ENCODE measurements at regions not wholly inside any gene's neighbourhood (a gene's known extent, or its start where the extent isn't known, plus 50 kb on each side); places are given as distances from the start of the nearest gene placed in this dataset.

- Histone ChIP-seq H3K36me3 (ENCODE audit: control insufficient read depth in 2 of 2, extremely low read depth in 1 of 2, insufficient read depth in 1 of 2, low read length in 1 of 2) (no peaks in the 10 kb centered on the region), H3K4me1 (ENCODE audit: control insufficient read depth in 1 of 2, extremely low read depth in 1 of 2, insufficient read depth in 2 of 2, low read length in 2 of 2) (no peaks in the 10 kb centered on the region), H3K27me3 (replicated peaks in 1 of 2; ENCODE audit: control insufficient read depth in 2 of 2, extremely low read depth in 1 of 2, insufficient read depth in 2 of 2, low read length in 1 of 2) (no peaks in the 10 kb centered on the region), H3K27ac (ENCODE audit: low read length) (no peak overlapping the region), H3K4me3 (ENCODE audit: control insufficient read depth in 1 of 2, extremely low read depth in 1 of 2, low read length in 1 of 2) (no peak overlapping the region), H3K9me3 (no peaks in the 10 kb centered on the region)
- Mint-ChIP-seq H3K36me3 (no peaks in the 10 kb centered on the region), H3K4me3 (no peak overlapping the region), H3K27me3 (no peaks in the 10 kb centered on the region), H3K9me3 (peaks cover 0 to 16% (median 14%) of the 10 kb centered on the region in 3 donors), H3K27ac (no peak overlapping the region), H3K4me1 (no peaks in the 10 kb centered on the region)
- no peak for DNase-seq
- ChIA-PET CTCF (interaction anchor here in 1 of 2 donors (0.6 kb wide), 1 partner anchor 363 kb away, joined by 3 read pairs; no protein-coding TSS in a partner anchor), POLR2A (no interaction called here)
- no CpG with 5 or more reads among the region's 1 CpG for whole genome bisulfite sequencing (ENCODE audit: insufficient coverage)
- ATAC-seq (replicated peaks in 1 of 4) = no peak
Observed at GRCh38 chr12:115235880-115236279, 551.9 kb upstream of the TBX3 start.

- no peaks in the 10 kb centered on the region for H3K36me3 ChIP-seq (ENCODE audit: control insufficient read depth in 2 of 2, extremely low read depth in 1 of 2, insufficient read depth in 1 of 2, low read length in 1 of 2)
- no peaks in the 10 kb centered on the region for H3K4me1 ChIP-seq (ENCODE audit: control insufficient read depth in 1 of 2, extremely low read depth in 1 of 2, insufficient read depth in 2 of 2, low read length in 2 of 2)
- no peak overlapping the region for H3K4me3 Mint-ChIP-seq
- peaks cover 2 to 8% (median 5%) of the 10 kb centered on the region in 3 donors for H3K9me3 Mint-ChIP-seq
- no peaks in the 10 kb centered on the region for H3K36me3 Mint-ChIP-seq
- no peak for DNase-seq
- POLR2A ChIA-PET = no interaction called here
- 68% methylated on average over 5 of the region's 6 CpGs for WGBS (ENCODE audit: insufficient coverage)
- ATAC-seq (replicated peaks in 1 of 4) = no peak
- H3K27me3 ChIP-seq (replicated peaks in 1 of 2; ENCODE audit: control insufficient read depth in 2 of 2, extremely low read depth in 1 of 2, insufficient read depth in 2 of 2, low read length in 1 of 2) = no peaks in the 10 kb centered on the region
- no peaks in the 10 kb centered on the region for H3K9me3 ChIP-seq
- H3K27ac Mint-ChIP-seq = no peak overlapping the region
- H3K4me3 ChIP-seq (ENCODE audit: control insufficient read depth in 1 of 2, extremely low read depth in 1 of 2, low read length in 1 of 2) = no peak overlapping the region
- no peaks in the 10 kb centered on the region for H3K4me1 Mint-ChIP-seq
- CTCF ChIA-PET = interaction anchor here in 1 of 2 donors (0.6 kb wide), 1 partner anchor 622 kb away, joined by 3 read pairs; no protein-coding TSS in a partner anchor
- H3K27ac ChIP-seq (ENCODE audit: low read length) = no peak overlapping the region
- H3K27me3 Mint-ChIP-seq = no peaks in the 10 kb centered on the region
Observed at GRCh38 chr12:115233891-115234543, 550.0 kb upstream of the TBX3 start.

GRCh38 chr12:115232455-115233156, 548.6 kb upstream of the TBX3 start:
- Mint-ChIP-seq H3K9me3 (peaks cover 2 to 8% (median 4%) of the 10 kb centered on the region in 3 donors), H3K4me3 (no peak overlapping the region), H3K4me1 (no peaks in the 10 kb centered on the region), H3K27ac (no peak overlapping the region), H3K36me3 (no peaks in the 10 kb centered on the region), H3K27me3 (no peaks in the 10 kb centered on the region)
- Histone ChIP-seq H3K4me1 (ENCODE audit: control insufficient read depth in 1 of 2, extremely low read depth in 1 of 2, insufficient read depth in 2 of 2, low read length in 2 of 2) (no peaks in the 10 kb centered on the region), H3K4me3 (ENCODE audit: control insufficient read depth in 1 of 2, extremely low read depth in 1 of 2, low read length in 1 of 2) (no peak overlapping the region), H3K27ac (ENCODE audit: low read length) (no peak overlapping the region), H3K27me3 (replicated peaks in 1 of 2; ENCODE audit: control insufficient read depth in 2 of 2, extremely low read depth in 1 of 2, insufficient read depth in 2 of 2, low read length in 1 of 2) (no peaks in the 10 kb centered on the region), H3K9me3 (no peaks in the 10 kb centered on the region), H3K36me3 (ENCODE audit: control insufficient read depth in 2 of 2, extremely low read depth in 1 of 2, insufficient read depth in 1 of 2, low read length in 1 of 2) (no peaks in the 10 kb centered on the region)
- 86% methylated on average over 2 of the region's 7 CpGs for WGBS (ENCODE audit: insufficient coverage)
- ATAC-seq (replicated peaks in 1 of 4) = no peak
- ChIA-PET POLR2A (no interaction called here), CTCF (no interaction called here)
- no peak for DNase-seq

GRCh38 chr12:115230606-115231005, 546.6 kb upstream of the TBX3 start:
- Mint-ChIP-seq H3K4me3 (no peak overlapping the region), H3K36me3 (no peaks in the 10 kb centered on the region)
- no CpG with 5 or more reads among the region's 6 CpGs for WGBS (ENCODE audit: insufficient coverage)

GRCh38 chr12:115229517-115229916, 545.5 kb upstream of the TBX3 start:
- no peaks in the 10 kb centered on the region for H3K4me1 ChIP-seq (ENCODE audit: control insufficient read depth in 1 of 2, extremely low read depth in 1 of 2, insufficient read depth in 2 of 2, low read length in 2 of 2)
- POLR2A ChIA-PET = interaction anchor here in 1 of 2 donors (0.6 kb wide), 1 partner anchor 167 kb away, joined by 4 read pairs; no protein-coding TSS in a partner anchor
- no peaks in the 10 kb centered on the region for H3K4me1 Mint-ChIP-seq
- no peaks in the 10 kb centered on the region for H3K27me3 ChIP-seq (replicated peaks in 1 of 2; ENCODE audit: control insufficient read depth in 2 of 2, extremely low read depth in 1 of 2, insufficient read depth in 2 of 2, low read length in 1 of 2)
- CTCF ChIA-PET = no interaction called here
- H3K27ac Mint-ChIP-seq = no peak overlapping the region
- no peak overlapping the region for H3K4me3 ChIP-seq (ENCODE audit: control insufficient read depth in 1 of 2, extremely low read depth in 1 of 2, low read length in 1 of 2)
- H3K36me3 Mint-ChIP-seq = no peaks in the 10 kb centered on the region
- no peak overlapping the region for H3K4me3 Mint-ChIP-seq
- H3K36me3 ChIP-seq (ENCODE audit: control insufficient read depth in 2 of 2, extremely low read depth in 1 of 2, insufficient read depth in 1 of 2, low read length in 1 of 2) = no peaks in the 10 kb centered on the region
- ATAC-seq (replicated peaks in 1 of 4) (no peak), DNase-seq (no peak)
- no peak overlapping the region for H3K27ac ChIP-seq (ENCODE audit: low read length)
- no peaks in the 10 kb centered on the region for H3K27me3 Mint-ChIP-seq
- WGBS (ENCODE audit: insufficient coverage) = 94% methylated on average over 2 of the region's 4 CpGs
- H3K9me3 Mint-ChIP-seq = peaks cover 0 to 4% (median 0%) of the 10 kb centered on the region in 3 donors
- no peaks in the 10 kb centered on the region for H3K9me3 ChIP-seq

More at GRCh38 chr12:115230606-115231005, 546.6 kb upstream of the TBX3 start:
- Histone ChIP-seq H3K36me3 (ENCODE audit: control insufficient read depth in 2 of 2, extremely low read depth in 1 of 2, insufficient read depth in 1 of 2, low read length in 1 of 2) (no peaks in the 10 kb centered on the region), H3K27me3 (replicated peaks in 1 of 2; ENCODE audit: control insufficient read depth in 2 of 2, extremely low read depth in 1 of 2, insufficient read depth in 2 of 2, low read length in 1 of 2) (no peaks in the 10 kb centered on the region), H3K9me3 (no peaks in the 10 kb centered on the region), H3K4me3 (ENCODE audit: control insufficient read depth in 1 of 2, extremely low read depth in 1 of 2, low read length in 1 of 2) (no peak overlapping the region), H3K27ac (ENCODE audit: low read length) (no peak overlapping the region), H3K4me1 (ENCODE audit: control insufficient read depth in 1 of 2, extremely low read depth in 1 of 2, insufficient read depth in 2 of 2, low read length in 2 of 2) (no peaks in the 10 kb centered on the region)
- CTCF ChIA-PET = no interaction called here
- POLR2A ChIA-PET = no interaction called here
- peaks cover 0 to 2% (median 0%) of the 10 kb centered on the region in 3 donors for H3K9me3 Mint-ChIP-seq
- DNase-seq (no peak), ATAC-seq (replicated peaks in 1 of 4) (no peak)
- H3K27me3 Mint-ChIP-seq = no peaks in the 10 kb centered on the region
- H3K27ac Mint-ChIP-seq = no peak overlapping the region
- H3K4me1 Mint-ChIP-seq = no peaks in the 10 kb centered on the region

GRCh38 chr12:115228434-115228833, 544.5 kb upstream of the TBX3 start:
- H3K9me3 ChIP-seq = no peaks in the 10 kb centered on the region
- POLR2A ChIA-PET = no interaction called here
- no peaks in the 10 kb centered on the region for H3K36me3 ChIP-seq (ENCODE audit: control insufficient read depth in 2 of 2, extremely low read depth in 1 of 2, insufficient read depth in 1 of 2, low read length in 1 of 2)
- no peak overlapping the region for H3K4me3 ChIP-seq (ENCODE audit: control insufficient read depth in 1 of 2, extremely low read depth in 1 of 2, low read length in 1 of 2)
- no peak overlapping the region for H3K27ac ChIP-seq (ENCODE audit: low read length)
- no peaks in the 10 kb centered on the region for H3K4me1 ChIP-seq (ENCODE audit: control insufficient read depth in 1 of 2, extremely low read depth in 1 of 2, insufficient read depth in 2 of 2, low read length in 2 of 2)
- ATAC-seq (replicated peaks in 1 of 4) (no peak), DNase-seq (no peak)
- Mint-ChIP-seq H3K4me1 (no peaks in the 10 kb centered on the region), H3K27ac (no peak overlapping the region), H3K4me3 (no peak overlapping the region), H3K27me3 (no peaks in the 10 kb centered on the region), H3K36me3 (no peaks in the 10 kb centered on the region), H3K9me3 (peaks cover 0 to 4% (median 0%) of the 10 kb centered on the region in 3 donors)
- H3K27me3 ChIP-seq (replicated peaks in 1 of 2; ENCODE audit: control insufficient read depth in 2 of 2, extremely low read depth in 1 of 2, insufficient read depth in 2 of 2, low read length in 1 of 2) = no peaks in the 10 kb centered on the region
- WGBS (ENCODE audit: insufficient coverage) = no CpG with 5 or more reads among the region's 4 CpGs
- CTCF ChIA-PET = no interaction called here
